Skin epidermis (tissue), 12 donors: ENCODE measurements at regions not wholly inside any gene's neighbourhood (a gene's known extent, or its start where the extent isn't known, plus 50 kb on each side); places are given as distances from the start of the nearest gene placed in this dataset.

Experiments used
- H3K27ac ChIP-seq, 21 experiments: fragments of 200-600 bp; sonication (generic) in 11 of 21; one replicate each; pipeline ENCODE4 v1.5.0; 2020; ENCODE audit warnings: mild to moderate bottlenecking in 3 of 21, inconsistent platforms in 2 of 21, moderate library complexity in 2 of 21
- H3K4me3 ChIP-seq, 7 experiments: fragments of 200-600 bp; sonication (generic) in 2 of 7; one replicate each; pipeline ENCODE4 v1.5.0; 2020; ENCODE audit warnings: inconsistent platforms in 2 of 7, mild to moderate bottlenecking in 2 of 7, moderate library complexity in 1 of 7

- H3K27ac ChIP-seq: peak overlapping the region in 8 of 21 experiments; percentile 0 to 87 (median 24)
- H3K4me3 ChIP-seq: no peak overlapping the region
Measured at GRCh38 chr10:3848775-3849635, 64.0 kb upstream of the KLF6 start.

- Histone ChIP-seq H3K27ac (peak overlapping the region in 6 of 21 experiments; percentile 0 to 58 (median 24)), H3K4me3 (no peak overlapping the region)
Measured at GRCh38 chr10:3848005-3848774, 63.2 kb upstream of the KLF6 start.

GRCh38 chr10:3846736-3847135 is 61.7 kb upstream of the KLF6 start:
- H3K27ac ChIP-seq: no peak overlapping the region
- no peak overlapping the region for H3K4me3 ChIP-seq

- H3K27ac ChIP-seq: no peak overlapping the region
- H3K4me3 ChIP-seq: no peak overlapping the region
Measured at GRCh38 chr10:3844491-3845025, 59.5 kb upstream of the KLF6 start.

GRCh38 chr10:3838460-3839437 is 53.7 kb upstream of the KLF6 start:
- H3K27ac ChIP-seq: no peak overlapping the region
- no peak overlapping the region for H3K4me3 ChIP-seq

GRCh38 chr10:3837647-3838459 is 52.8 kb upstream of the KLF6 start:
- H3K27ac ChIP-seq: no peak overlapping the region
- no peak overlapping the region for H3K4me3 ChIP-seq

GRCh38 chr10:3836222-3836820 is 51.3 kb upstream of the KLF6 start:
- Histone ChIP-seq H3K4me3 (no peak overlapping the region), H3K27ac (peak overlapping the region in 3 of 21 experiments; percentile 3 to 47 (median 27))

GRCh38 chr10:3835770-3836169 is 50.8 kb upstream of the KLF6 start:
- H3K27ac ChIP-seq: peak overlapping the region in 4 of 21 experiments; percentile 9 to 47 (median 27)
- H3K4me3 ChIP-seq: no peak overlapping the region

GRCh38 chr10:3834947-3835346 is 49.9 kb upstream of the KLF6 start:
- Histone ChIP-seq H3K27ac (peak overlapping the region in 1 of 21 experiments; percentile 5), H3K4me3 (no peak overlapping the region)
